GM23248 (cell line): ENCODE measurements at regions not wholly inside any gene's neighbourhood (a gene's known extent, or its start where the extent isn't known, plus 50 kb on each side); places are given as distances from the start of the nearest gene placed in this dataset.

Experiments used
- EZH2 ChIP-seq: fragments of 200-600 bp; sonication (generic); IDR thresholded peaks from 2 replicates; pipeline ENCODE4 v1.6.1; 2018; ENCODE audit warnings: antibody characterized with exemption, mild to moderate bottlenecking; ENCODE audit not compliant: insufficient read depth, poor library complexity, severe bottlenecking
- EZH2phosphoT487 ChIP-seq: fragments of 200-600 bp; sonication (generic); IDR thresholded peaks from 2 replicates; pipeline ENCODE4 v1.6.1; 2018; ENCODE audit warnings: antibody characterized with exemption, moderate library complexity, mild to moderate bottlenecking, low read depth; ENCODE audit not compliant: insufficient read depth

DNA sequence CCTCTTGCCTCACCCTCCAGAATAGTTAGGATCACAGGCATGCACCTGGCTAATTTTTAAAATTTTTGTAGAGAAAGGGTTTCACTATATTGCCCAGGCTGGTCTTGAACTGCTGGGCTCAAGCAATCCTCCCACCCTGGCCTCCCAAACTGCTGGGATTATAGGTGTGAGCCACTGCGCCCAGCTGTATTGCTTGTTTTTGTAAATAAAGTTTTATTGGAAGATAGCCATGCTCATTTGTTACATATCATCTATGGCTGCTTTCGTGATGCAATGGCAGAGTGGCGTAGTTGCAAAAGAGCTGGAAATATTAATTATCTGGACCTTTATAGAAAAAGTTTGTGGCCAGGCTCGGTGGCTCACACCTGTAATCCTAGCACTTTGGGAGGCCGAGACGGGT is 109.4 kb upstream of the SPRED2 start:
- no peak for TF ChIP-seq EZH2
- TF ChIP-seq EZH2phosphoT487: no peak
